Fibroblast of mammary gland (primary cell): ENCODE measurements at regions not wholly inside any gene's neighbourhood (a gene's known extent, or its start where the extent isn't known, plus 50 kb on each side); places are given as distances from the start of the nearest gene placed in this dataset.

Experiments used
- DNase-seq: peaks from one replicate; pipeline ENCODE4 v3.0.0-alpha.2; 2010; ENCODE audit warnings: low read depth
- H3K4me3 ChIP-seq: 2 replicates; pipeline ENCODE4 v1.5.1; 2011; ENCODE audit warnings: low read depth, mild to moderate bottlenecking, low read length, moderate library complexity; ENCODE audit not compliant: control insufficient read depth
- TF ChIP-seq, protein P1 (sequence below): conservative IDR thresholded peaks from 2 replicates; pipeline ENCODE4 v1.5.1; 2011; ENCODE audit warnings: low read depth, low read length, inconsistent platforms; ENCODE audit not compliant: control insufficient read depth, insufficient read depth

DNA sequence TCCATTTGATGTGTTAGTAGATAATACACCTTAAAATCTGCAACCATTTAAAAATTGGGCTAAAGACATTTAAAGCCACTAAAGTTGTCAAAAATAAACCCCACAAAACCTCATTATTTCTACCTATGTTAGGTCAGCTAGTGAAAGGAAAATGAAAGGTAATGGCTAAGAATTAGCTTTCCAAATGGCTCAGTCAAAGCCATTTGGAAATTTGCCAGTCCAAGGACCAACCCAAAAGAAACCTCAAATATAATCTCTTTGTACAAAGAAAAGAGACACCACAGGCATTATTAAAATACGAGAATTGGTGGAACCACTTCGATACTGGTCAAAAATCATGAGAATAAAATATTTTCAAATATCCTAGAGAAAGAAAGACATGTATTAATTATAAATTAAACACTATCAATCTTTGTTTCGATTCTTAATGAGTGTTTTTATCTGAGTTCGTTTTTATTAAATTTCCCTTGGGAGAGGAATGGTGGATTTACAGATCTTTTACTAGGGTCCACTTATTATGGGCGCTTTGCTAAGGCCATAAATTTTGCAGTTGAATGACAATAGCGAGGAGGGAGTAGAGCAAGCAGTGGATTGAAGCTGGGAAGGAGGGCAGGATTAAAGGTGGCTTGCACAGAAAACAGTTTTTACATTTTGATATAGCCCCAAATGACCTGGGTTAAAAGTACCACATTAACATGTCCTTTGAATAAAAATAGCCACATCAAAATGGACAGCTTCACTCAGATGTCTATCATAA is 116.8 kb upstream of the SHB start:
- no peak for DNase-seq
- TF ChIP-seq, protein P1, sequence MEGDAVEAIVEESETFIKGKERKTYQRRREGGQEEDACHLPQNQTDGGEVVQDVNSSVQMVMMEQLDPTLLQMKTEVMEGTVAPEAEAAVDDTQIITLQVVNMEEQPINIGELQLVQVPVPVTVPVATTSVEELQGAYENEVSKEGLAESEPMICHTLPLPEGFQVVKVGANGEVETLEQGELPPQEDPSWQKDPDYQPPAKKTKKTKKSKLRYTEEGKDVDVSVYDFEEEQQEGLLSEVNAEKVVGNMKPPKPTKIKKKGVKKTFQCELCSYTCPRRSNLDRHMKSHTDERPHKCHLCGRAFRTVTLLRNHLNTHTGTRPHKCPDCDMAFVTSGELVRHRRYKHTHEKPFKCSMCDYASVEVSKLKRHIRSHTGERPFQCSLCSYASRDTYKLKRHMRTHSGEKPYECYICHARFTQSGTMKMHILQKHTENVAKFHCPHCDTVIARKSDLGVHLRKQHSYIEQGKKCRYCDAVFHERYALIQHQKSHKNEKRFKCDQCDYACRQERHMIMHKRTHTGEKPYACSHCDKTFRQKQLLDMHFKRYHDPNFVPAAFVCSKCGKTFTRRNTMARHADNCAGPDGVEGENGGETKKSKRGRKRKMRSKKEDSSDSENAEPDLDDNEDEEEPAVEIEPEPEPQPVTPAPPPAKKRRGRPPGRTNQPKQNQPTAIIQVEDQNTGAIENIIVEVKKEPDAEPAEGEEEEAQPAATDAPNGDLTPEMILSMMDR: no peak
- no peak overlapping the region for H3K4me3 ChIP-seq

GRCh38 chr9:38183994-38184568 is 115.1 kb upstream of the SHB start:
- DNase-seq: peak; percentile 60
- TF ChIP-seq, protein P1: no peak
- no peak overlapping the region for H3K4me3 ChIP-seq

GRCh38 chr9:38182321-38182720 is 113.3 kb upstream of the SHB start:
- H3K4me3 ChIP-seq: no peak overlapping the region
- no peak for DNase-seq
- TF ChIP-seq, protein P1: no peak

- DNase-seq: peak; percentile 27
- TF ChIP-seq, protein P1: no peak
- no peak overlapping the region for H3K4me3 ChIP-seq
These were observed 112.8 kb upstream of the SHB start for GRCh38 chr9:38181866-38182265.

DNA sequence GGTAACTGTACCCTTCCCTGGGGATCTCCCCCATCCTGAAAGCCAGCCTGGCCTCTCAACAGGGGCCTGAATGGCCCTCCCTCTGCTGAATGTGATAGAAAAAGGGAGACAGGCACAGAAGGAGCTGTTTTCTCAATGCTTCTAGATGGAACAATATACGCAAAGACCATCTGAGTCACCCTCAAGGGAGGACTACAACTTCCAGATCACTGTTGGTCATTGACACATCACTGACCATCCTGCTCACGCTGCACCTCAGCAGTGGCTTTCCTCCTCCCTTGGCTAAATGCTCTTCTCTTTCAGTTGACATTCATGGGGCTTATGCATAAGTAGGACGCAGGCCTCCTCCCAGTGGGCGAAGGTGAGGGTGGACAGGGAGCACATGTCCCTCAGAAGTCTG is 112.2 kb upstream of the SHB start:
- no peak overlapping the region for H3K4me3 ChIP-seq
- TF ChIP-seq, protein P1: no peak
- peak; percentile 63 for DNase-seq

GRCh38 chr9:38180656-38181055 is 111.6 kb upstream of the SHB start:
- H3K4me3 ChIP-seq: no peak overlapping the region
- no peak for DNase-seq
- TF ChIP-seq, protein P1: no peak

GRCh38 chr9:38179965-38180364 is 110.9 kb upstream of the SHB start:
- no peak for DNase-seq
- TF ChIP-seq, protein P1: no peak

More at GRCh38 chr9:38179965-38180364, 110.9 kb upstream of the SHB start:
- H3K4me3 ChIP-seq: no peak overlapping the region
